H9 (cell line): ENCODE measurements at regions not wholly inside any gene's neighbourhood (a gene's known extent, or its start where the extent isn't known, plus 50 kb on each side); places are given as distances from the start of the nearest gene placed in this dataset.

Source experiments
- DNase-seq: peaks from one replicate; pipeline ENCODE4 v3.0.0-alpha.2; 2017
- H2AFZ ChIP-seq: one replicate; pipeline ENCODE4 v1.6.1; 2013; ENCODE audit warnings: mild to moderate bottlenecking, low read length, control low read depth, moderate library complexity
- H2AK5ac ChIP-seq: 2 replicates; pipeline ENCODE4 v1.6.1; 2013; ENCODE audit warnings: low read length, control low read depth, mixed read lengths; ENCODE audit not compliant: insufficient read length
- H2BK120ac ChIP-seq: one replicate; pipeline ENCODE4 v1.6.1; 2013; ENCODE audit warnings: low read depth, mild to moderate bottlenecking, low read length, control low read depth, inconsistent platforms; ENCODE audit not compliant: poor library complexity, severe bottlenecking
- H2BK12ac ChIP-seq: 2 replicates; pipeline ENCODE4 v1.6.1; 2013; ENCODE audit warnings: low read length, control low read depth, mixed read lengths, low read depth; ENCODE audit not compliant: insufficient read length
- H2BK15ac ChIP-seq: 2 replicates; pipeline ENCODE4 v1.6.1; 2013; ENCODE audit warnings: low read depth, low read length, control low read depth
- H2BK20ac ChIP-seq: one replicate; pipeline ENCODE4 v1.6.1; 2013; ENCODE audit warnings: low read depth, mild to moderate bottlenecking, low read length, control low read depth, inconsistent platforms; ENCODE audit not compliant: poor library complexity, severe bottlenecking
- H2BK5ac ChIP-seq: 2 replicates; pipeline ENCODE4 v1.6.1; 2013; ENCODE audit warnings: low read length, control low read depth, mixed read lengths; ENCODE audit not compliant: insufficient read length
- H3K14ac ChIP-seq: 2 replicates; pipeline ENCODE4 v1.6.1; 2013; ENCODE audit warnings: low read length, control low read depth; ENCODE audit not compliant: insufficient read depth
- H3K18ac ChIP-seq: 2 replicates; pipeline ENCODE4 v1.6.1; 2013; ENCODE audit warnings: low read depth, mild to moderate bottlenecking, mixed read lengths, low read length, control low read depth; ENCODE audit not compliant: insufficient read length
- H3K23ac ChIP-seq: 2 replicates; pipeline ENCODE4 v1.6.1; 2013; ENCODE audit warnings: low read length, control low read depth, mixed read lengths, low read depth; ENCODE audit not compliant: insufficient read length
- H3K23me2 ChIP-seq: 2 replicates; pipeline ENCODE4 v1.6.1; 2013; ENCODE audit warnings: low read depth, mild to moderate bottlenecking, mixed read lengths, low read length, control low read depth; ENCODE audit not compliant: insufficient read length, poor library complexity, severe bottlenecking
- H3K27ac ChIP-seq: 2 replicates; pipeline ENCODE4 v1.5.1; 2013; ENCODE audit warnings: low read length, control low read depth, mixed read lengths, low read depth; ENCODE audit not compliant: insufficient read length
- H3K27me3 ChIP-seq: 2 replicates; pipeline ENCODE4 v1.6.1; 2013; ENCODE audit warnings: low read length, control low read depth, inconsistent platforms; ENCODE audit not compliant: insufficient read depth
- H3K4ac ChIP-seq: 2 replicates; pipeline ENCODE4 v1.6.1; 2013; ENCODE audit warnings: low read depth, mild to moderate bottlenecking, control low read depth, inconsistent platforms, low read length, moderate library complexity
- H3K4me1 ChIP-seq: 2 replicates; pipeline ENCODE4 v1.6.1; 2013; ENCODE audit warnings: low read length, control low read depth, inconsistent platforms; ENCODE audit not compliant: insufficient read depth
- H3K4me2 ChIP-seq: 2 replicates; pipeline ENCODE4 v1.6.1; 2013; ENCODE audit warnings: low read length, control low read depth, mixed read lengths; ENCODE audit not compliant: insufficient read length, insufficient read depth
- H3K56ac ChIP-seq: 2 replicates; pipeline ENCODE4 v1.6.1; 2013; ENCODE audit warnings: low read depth, mild to moderate bottlenecking, mixed read lengths, low read length, control low read depth; ENCODE audit not compliant: insufficient read length
- H3K79me1 ChIP-seq: 2 replicates; pipeline ENCODE4 v1.6.1; 2013; ENCODE audit warnings: low read depth, mild to moderate bottlenecking, moderate library complexity, low read length, control low read depth, inconsistent platforms; ENCODE audit not compliant: insufficient read depth, poor library complexity, severe bottlenecking
- H3K79me2 ChIP-seq: 2 replicates; pipeline ENCODE4 v1.6.1; 2013; ENCODE audit warnings: low read length, control low read depth, inconsistent platforms; ENCODE audit not compliant: insufficient read depth
- H3K9ac ChIP-seq: 2 replicates; pipeline ENCODE4 v1.6.1; 2013; ENCODE audit warnings: low read length, control low read depth, mixed read lengths; ENCODE audit not compliant: insufficient read length; ENCODE audit errors: extremely low read depth
- H3K9me3 ChIP-seq: one replicate; pipeline ENCODE4 v1.6.1; 2013; ENCODE audit warnings: low read depth, low read length, inconsistent platforms; ENCODE audit not compliant: control insufficient read depth
- H3T11ph ChIP-seq: one replicate; pipeline ENCODE4 v1.6.1; 2013; ENCODE audit warnings: mild to moderate bottlenecking, low read length, control low read depth, inconsistent platforms
- H4K20me1 ChIP-seq: one replicate; pipeline ENCODE4 v1.6.1; 2013; ENCODE audit not compliant: control insufficient read depth, insufficient read length, insufficient read depth
- H4K5ac ChIP-seq: 2 replicates; pipeline ENCODE4 v1.6.1; 2013; ENCODE audit warnings: low read depth, mild to moderate bottlenecking, mixed read lengths, low read length, control low read depth; ENCODE audit not compliant: insufficient read length
- H4K8ac ChIP-seq: replicated peaks from 2 replicates; pipeline ENCODE4 v1.6.1; 2013; ENCODE audit warnings: low read length, control low read depth, mixed read lengths, low read depth; ENCODE audit not compliant: insufficient read length
- H4K91ac ChIP-seq: 2 replicates; pipeline ENCODE4 v1.6.1; 2013; ENCODE audit warnings: low read depth, mild to moderate bottlenecking, moderate library complexity, mixed read lengths, low read length, control low read depth; ENCODE audit not compliant: insufficient read length
- H3K27ac Mint-ChIP-seq, 3 experiments: 2 replicates in 2 of 3; 3 replicates in 1 of 3; pipeline ENCODE4 v1.8.0; 2020 to 2021; ENCODE audit warnings: mixed read lengths in 3 of 3, mild to moderate bottlenecking in 1 of 3, moderate library complexity in 1 of 3
- H3K27me3 Mint-ChIP-seq: 2 replicates; pipeline ENCODE4 v1.8.0; 2021; ENCODE audit warnings: low read depth, mild to moderate bottlenecking, moderate library complexity, mixed read lengths
- H3K36me3 Mint-ChIP-seq, 3 experiments: 2 replicates in 2 of 3; 3 replicates in 1 of 3; pipeline ENCODE4 v1.8.0; 2020 to 2021; ENCODE audit warnings: low read depth in 3 of 3, mixed read lengths in 3 of 3; ENCODE audit not compliant: insufficient read depth in 1 of 3
- H3K4me1 Mint-ChIP-seq, 2 experiments: 2 replicates each; pipeline ENCODE4 v1.8.0; 2020; ENCODE audit warnings: mixed read lengths in 2 of 2
- H3K4me3 Mint-ChIP-seq, 2 experiments: 2 replicates in 1 of 2; 3 replicates in 1 of 2; pipeline ENCODE4 v1.8.0; 2020 to 2021; ENCODE audit warnings: mild to moderate bottlenecking in 2 of 2, mixed read lengths in 2 of 2, moderate library complexity in 1 of 2
- H3K9me3 Mint-ChIP-seq, 2 experiments: 2 replicates in 1 of 2; 3 replicates in 1 of 2; pipeline ENCODE4 v1.8.0; 2020; ENCODE audit warnings: mild to moderate bottlenecking in 2 of 2, mixed read lengths in 2 of 2, moderate library complexity in 1 of 2
- WGBS: extraction: QIAGEN DNeasy Blood & Tissue Kit; methylation state at CpG from one replicate; pipeline ENCODE4 v1.1.7; 2013; ENCODE audit warnings: missing lambda C conversion rate, low lambda C conversion rate, mixed read lengths; ENCODE audit not compliant: insufficient read length; ENCODE audit errors: extremely low coverage; 5-methylcytosine and 5-hydroxymethylcytosine counted together
- TF ChIP-seq, protein P1 (sequence below): fragments of 200-600 bp; sonication (generic); conservative IDR thresholded peaks from 3 replicates; pipeline ENCODE4 v1.8.0; 2021; ENCODE audit warnings: antibody characterized with exemption, mild to moderate bottlenecking

DNA sequence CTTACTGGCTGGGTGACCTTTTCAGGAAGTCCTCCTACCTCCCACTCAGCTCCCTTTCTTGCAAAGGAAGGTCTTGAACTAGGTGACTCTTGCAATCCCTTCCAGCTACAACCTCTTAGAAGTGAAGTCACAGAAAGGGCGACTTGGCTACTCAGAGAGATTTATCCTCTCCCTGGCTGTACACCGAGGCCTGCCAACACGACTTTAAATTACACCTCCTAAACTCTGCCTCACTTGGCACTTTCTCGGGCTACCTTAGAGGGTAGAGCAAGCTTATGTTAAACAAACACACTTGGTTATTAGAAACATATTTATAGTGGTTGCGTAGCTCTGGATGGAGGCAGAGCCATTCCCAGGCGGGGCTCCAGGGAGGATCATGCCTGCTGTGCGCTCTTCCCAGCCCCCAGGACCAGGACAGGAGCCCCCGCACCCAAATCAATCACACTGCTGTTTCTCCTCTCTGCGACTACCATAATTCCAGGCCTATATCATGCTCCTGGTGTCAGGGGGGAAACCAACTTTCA is 358.4 kb downstream of the BUD13 start:
- Histone ChIP-seq H4K20me1 (no peaks in the 10 kb centered on the region), H3K4me2 (no peak overlapping the region), H3K23ac (no peak overlapping the region), H3K4me1 (peaks cover 3% of the 10 kb centered on the region; the same call in 1 of the 2 replicates), H2BK12ac (no peak overlapping the region), H3K79me2 (no peaks in the 10 kb centered on the region), H2AK5ac (no peak overlapping the region), H3K14ac (no peak overlapping the region), H2BK15ac (no peak overlapping the region), H3K27ac (no peak overlapping the region), H2BK120ac (no peak overlapping the region), H2BK20ac (no peak overlapping the region), H2AFZ (no peak overlapping the region), H4K5ac (no peak overlapping the region), H4K8ac (no peak overlapping the region), H3K23me2 (no peaks in the 10 kb centered on the region), H3T11ph (no peak overlapping the region), H3K4ac (no peak overlapping the region), H4K91ac (no peak overlapping the region), H3K18ac (no peak overlapping the region), H3K27me3 (no peaks in the 10 kb centered on the region), H3K9ac (no peak overlapping the region), H3K56ac (no peak overlapping the region), H2BK5ac (no peak overlapping the region), H3K79me1 (no peaks in the 10 kb centered on the region), H3K9me3 (no peaks in the 10 kb centered on the region)
- H3K4me1 Mint-ChIP-seq = peaks cover 30 to 34% of the 10 kb centered on the region in 2 experiments
- WGBS = no CpG with 5 or more reads among the region's 9 CpGs
- peak overlapping the region in 1 of 3 experiments; percentile 59; a peak in 2 of 7 replicates for H3K27ac Mint-ChIP-seq
- TF ChIP-seq, protein P1, sequence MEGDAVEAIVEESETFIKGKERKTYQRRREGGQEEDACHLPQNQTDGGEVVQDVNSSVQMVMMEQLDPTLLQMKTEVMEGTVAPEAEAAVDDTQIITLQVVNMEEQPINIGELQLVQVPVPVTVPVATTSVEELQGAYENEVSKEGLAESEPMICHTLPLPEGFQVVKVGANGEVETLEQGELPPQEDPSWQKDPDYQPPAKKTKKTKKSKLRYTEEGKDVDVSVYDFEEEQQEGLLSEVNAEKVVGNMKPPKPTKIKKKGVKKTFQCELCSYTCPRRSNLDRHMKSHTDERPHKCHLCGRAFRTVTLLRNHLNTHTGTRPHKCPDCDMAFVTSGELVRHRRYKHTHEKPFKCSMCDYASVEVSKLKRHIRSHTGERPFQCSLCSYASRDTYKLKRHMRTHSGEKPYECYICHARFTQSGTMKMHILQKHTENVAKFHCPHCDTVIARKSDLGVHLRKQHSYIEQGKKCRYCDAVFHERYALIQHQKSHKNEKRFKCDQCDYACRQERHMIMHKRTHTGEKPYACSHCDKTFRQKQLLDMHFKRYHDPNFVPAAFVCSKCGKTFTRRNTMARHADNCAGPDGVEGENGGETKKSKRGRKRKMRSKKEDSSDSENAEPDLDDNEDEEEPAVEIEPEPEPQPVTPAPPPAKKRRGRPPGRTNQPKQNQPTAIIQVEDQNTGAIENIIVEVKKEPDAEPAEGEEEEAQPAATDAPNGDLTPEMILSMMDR = no peak
- H3K36me3 Mint-ChIP-seq = peaks cover 0 to 1% (median 0%) of the 10 kb centered on the region in 3 experiments; a peak in 1 of 7 replicates
- no peaks in the 10 kb centered on the region for H3K9me3 Mint-ChIP-seq
- DNase-seq = no peak
- H3K27me3 Mint-ChIP-seq = no peaks in the 10 kb centered on the region; the same call in 1 of the 2 replicates
- H3K4me3 Mint-ChIP-seq = no peak overlapping the region
